ENCODE measurements at regions not wholly inside any gene's neighbourhood (a gene's known extent, or its start where the extent isn't known, plus 50 kb on each side); places are given as distances from the start of the nearest gene placed in this dataset.

GRCh38 chr6:98530732-98531131, 303.6 kb upstream of the POU3F2 start:
- H3K27ac ChIP-seq, result no peak overlapping the region
- TF ChIP-seq CTCF (conservative IDR thresholded peaks at IDR 0.05), result no peak

- H3K27ac ChIP-seq, result no peak overlapping the region
- no peak for TF ChIP-seq CTCF (conservative IDR thresholded peaks at IDR 0.05)
These were observed 302.4 kb upstream of the POU3F2 start for GRCh38 chr6:98532004-98532403.

- TF ChIP-seq CTCF (conservative IDR thresholded peaks at IDR 0.05), result no peak
- H3K27ac ChIP-seq, result no peak overlapping the region
These were observed 294.6 kb upstream of the POU3F2 start for GRCh38 chr6:98539741-98540140.

GRCh38 chr6:98546376-98546775, 288.0 kb upstream of the POU3F2 start:
- H3K27ac ChIP-seq, result no peak overlapping the region
- TF ChIP-seq CTCF (conservative IDR thresholded peaks at IDR 0.05), result no peak

- no peak for TF ChIP-seq CTCF (conservative IDR thresholded peaks at IDR 0.05)
- H3K27ac ChIP-seq, result no peak overlapping the region
These were observed 287.2 kb upstream of the POU3F2 start for GRCh38 chr6:98547151-98547550.

- H3K27ac ChIP-seq, result no peak overlapping the region
These were observed 286.7 kb upstream of the POU3F2 start for GRCh38 chr6:98547634-98548033.

GRCh38 chr6:98548301-98548700, 286.1 kb upstream of the POU3F2 start:
- TF ChIP-seq CTCF (conservative IDR thresholded peaks at IDR 0.05), result no peak
- H3K27ac ChIP-seq, result no peak overlapping the region

More at GRCh38 chr6:98547634-98548033, 286.7 kb upstream of the POU3F2 start:
- TF ChIP-seq CTCF (conservative IDR thresholded peaks at IDR 0.05), result no peak

GRCh38 chr6:98560418-98560817, 274.0 kb upstream of the POU3F2 start:
- H3K27ac ChIP-seq, result no peak overlapping the region

More at GRCh38 chr6:98560418-98560817, 274.0 kb upstream of the POU3F2 start:
- TF ChIP-seq CTCF (conservative IDR thresholded peaks at IDR 0.05), result no peak
